HG03064 (cell line): ENCODE measurements at regions not wholly inside any gene's neighbourhood (a gene's known extent, or its start where the extent isn't known, plus 50 kb on each side); places are given as distances from the start of the nearest gene placed in this dataset.

Source experiments
- ATAC-seq: cut with Tn5 transposase; IDR thresholded peaks from one replicate; pipeline ENCODE4 v1.9.1; 2021; ENCODE audit warnings: low read depth; ENCODE audit not compliant: unreplicated experiment

DNA sequence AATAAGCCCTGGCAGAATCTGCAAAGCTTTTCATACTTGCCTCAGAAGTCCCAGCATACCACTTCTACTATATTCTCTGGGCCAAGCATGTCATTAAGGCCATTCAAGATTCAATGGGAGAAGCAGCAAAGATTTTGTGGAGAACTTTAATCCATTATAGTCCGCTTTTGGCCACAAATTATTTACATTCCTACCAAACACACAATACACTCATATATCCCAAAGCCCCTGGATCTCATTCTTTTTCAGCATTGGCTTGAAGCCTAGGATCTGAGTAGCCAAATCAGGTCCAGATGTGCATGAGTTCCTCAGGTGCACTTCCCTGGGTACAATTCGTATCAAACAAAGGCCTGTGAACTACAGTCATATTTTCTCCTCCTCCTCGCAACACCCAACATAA is 203.4 kb downstream of the NDFIP2 start:
- ATAC-seq: no peak

- no peak for ATAC-seq
Observed at GRCh38 chr13:79682164-79682563, 201.2 kb downstream of the NDFIP2 start.

GRCh38 chr13:79681069-79681468 is 200.1 kb downstream of the NDFIP2 start:
- ATAC-seq: no peak

DNA sequence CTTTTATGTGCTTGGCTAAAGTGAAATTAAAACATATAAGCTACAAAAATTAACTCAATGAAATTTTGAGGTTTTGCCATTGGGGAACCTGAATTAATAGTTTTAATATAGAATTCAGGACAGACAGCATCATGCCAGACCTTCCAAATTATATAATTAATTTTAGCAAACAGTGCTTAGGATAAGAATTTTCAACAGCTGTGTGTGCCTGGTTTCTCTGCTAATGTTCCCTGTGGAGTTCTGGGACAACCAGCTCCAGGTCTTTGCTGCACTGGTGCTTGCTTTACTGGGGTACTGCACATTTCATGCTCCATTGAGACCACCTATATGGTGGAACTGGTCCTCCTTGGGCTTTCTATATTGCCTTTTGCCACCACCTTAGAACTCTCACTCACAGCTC is 199.5 kb downstream of the NDFIP2 start:
- ATAC-seq: no peak

- peak; percentile 65 for ATAC-seq
Observed at GRCh38 chr13:79679334-79679733, 198.4 kb downstream of the NDFIP2 start.

DNA sequence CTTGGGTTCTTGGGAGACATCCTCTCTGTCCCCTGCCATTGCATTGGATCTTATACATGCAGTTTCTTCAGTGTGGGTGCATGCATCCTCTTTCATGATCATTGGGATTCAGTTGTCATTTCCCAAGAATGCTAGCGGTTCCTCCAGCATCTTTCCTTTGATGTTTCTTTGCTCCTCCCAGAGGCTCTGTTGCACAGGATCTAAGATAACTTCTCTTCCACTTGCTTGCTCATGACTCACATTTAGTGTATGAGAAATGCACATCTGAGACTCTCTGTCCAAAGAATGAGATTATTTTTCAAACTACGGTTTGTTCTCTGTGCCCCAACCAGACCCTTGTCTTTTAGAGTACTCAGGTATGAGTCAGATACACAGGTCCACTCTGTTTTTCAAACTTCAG is 197.1 kb downstream of the NDFIP2 start:
- ATAC-seq: no peak

DNA sequence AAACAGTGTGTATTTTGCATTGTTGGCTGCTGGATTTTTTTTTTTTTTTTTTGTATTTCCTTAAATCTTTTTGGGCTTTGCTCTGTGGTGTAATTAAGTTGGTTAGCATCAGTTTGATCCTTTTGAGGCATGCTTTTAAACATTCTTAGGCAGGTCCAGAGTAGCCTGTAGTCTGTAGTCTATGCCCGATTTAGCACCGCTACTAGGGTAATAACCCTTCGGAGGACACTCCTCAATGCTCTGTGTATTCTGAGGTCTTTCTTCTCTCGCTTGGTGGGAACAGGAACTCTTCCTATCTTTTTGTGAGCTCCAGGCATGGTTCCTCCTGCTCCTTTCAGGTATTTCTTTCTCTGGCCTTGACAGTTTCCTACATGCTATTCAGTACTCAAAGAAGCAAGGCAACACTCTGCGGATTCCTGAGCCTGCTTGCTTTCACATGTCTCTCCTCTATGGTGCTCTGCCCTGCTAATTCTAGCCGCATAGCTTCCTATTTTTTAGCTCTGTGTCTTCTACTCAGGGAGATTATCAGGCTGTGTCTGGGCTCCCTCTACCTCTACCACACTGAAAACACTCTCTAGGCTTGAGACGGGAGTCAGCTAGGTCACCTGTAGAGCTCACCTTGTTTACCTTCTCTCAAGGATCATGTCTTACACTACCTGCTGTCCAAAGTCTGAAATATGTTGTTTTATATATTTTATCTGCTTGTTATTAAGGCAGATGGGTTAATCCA is 195.1 kb downstream of the NDFIP2 start:
- ATAC-seq: no peak

DNA sequence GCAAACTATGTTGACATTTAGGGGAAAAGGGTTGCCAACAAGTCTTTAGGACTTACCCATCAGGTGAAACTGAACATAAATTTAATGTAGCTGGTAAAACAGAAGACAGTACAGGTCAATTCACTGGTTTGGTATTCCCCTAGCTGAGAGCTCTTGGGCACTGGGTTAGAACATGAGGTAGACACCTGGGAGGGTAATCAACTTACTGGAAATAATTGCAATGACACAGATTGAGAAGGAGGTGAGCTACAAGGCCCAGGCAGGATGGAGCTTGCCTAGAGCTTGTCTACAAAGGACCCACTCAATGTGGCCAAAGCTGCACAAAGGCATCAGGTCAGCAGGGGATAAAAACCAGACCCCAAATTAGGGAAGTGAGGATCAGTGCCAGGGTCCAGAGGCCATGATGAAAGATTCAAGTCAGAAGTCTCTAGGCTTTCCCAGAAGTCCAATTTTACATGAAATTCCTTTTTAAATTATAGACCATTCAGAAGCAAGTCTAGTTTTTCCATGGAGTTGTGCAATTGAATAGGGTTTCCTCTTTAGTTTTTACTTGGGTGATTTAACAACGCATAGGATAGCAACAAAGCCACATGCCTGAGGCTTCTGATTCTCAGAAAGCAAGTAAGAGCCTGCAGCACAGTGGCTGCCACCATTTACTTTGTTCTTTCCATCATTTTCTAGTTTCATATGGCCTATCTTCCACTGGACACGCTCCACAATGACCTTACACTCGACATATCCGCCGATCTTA is 194.0 kb downstream of the NDFIP2 start:
- no peak for ATAC-seq

- ATAC-seq: no peak
Observed at GRCh38 chr13:79673993-79674377, 193.0 kb downstream of the NDFIP2 start.

- ATAC-seq: no peak
Observed at GRCh38 chr13:79673310-79673992, 192.5 kb downstream of the NDFIP2 start.

DNA sequence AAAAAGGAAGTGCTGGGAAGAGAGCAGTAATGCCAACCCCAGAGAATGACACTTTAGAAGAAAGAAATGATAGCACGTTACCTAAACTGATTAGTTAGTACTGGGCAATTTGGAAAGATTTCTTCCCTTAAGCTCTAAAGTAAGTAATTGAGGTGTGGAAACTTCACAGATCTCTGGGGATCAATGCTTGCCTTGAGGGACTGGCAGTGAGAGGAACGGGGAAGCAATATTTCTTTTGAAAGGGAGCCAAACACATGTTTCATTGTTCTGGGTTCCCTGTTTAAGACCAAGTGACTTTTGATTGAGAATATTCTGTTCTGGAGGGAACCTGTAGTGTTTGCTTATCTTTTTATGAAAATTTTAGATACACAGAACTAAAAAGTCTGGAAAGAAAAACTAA is 190.5 kb downstream of the NDFIP2 start:
- ATAC-seq: no peak

- ATAC-seq: no peak
Observed at GRCh38 chr13:79668201-79668752, 187.3 kb downstream of the NDFIP2 start.

- no peak for ATAC-seq
Observed at GRCh38 chr13:79667771-79668170, 186.8 kb downstream of the NDFIP2 start.

DNA sequence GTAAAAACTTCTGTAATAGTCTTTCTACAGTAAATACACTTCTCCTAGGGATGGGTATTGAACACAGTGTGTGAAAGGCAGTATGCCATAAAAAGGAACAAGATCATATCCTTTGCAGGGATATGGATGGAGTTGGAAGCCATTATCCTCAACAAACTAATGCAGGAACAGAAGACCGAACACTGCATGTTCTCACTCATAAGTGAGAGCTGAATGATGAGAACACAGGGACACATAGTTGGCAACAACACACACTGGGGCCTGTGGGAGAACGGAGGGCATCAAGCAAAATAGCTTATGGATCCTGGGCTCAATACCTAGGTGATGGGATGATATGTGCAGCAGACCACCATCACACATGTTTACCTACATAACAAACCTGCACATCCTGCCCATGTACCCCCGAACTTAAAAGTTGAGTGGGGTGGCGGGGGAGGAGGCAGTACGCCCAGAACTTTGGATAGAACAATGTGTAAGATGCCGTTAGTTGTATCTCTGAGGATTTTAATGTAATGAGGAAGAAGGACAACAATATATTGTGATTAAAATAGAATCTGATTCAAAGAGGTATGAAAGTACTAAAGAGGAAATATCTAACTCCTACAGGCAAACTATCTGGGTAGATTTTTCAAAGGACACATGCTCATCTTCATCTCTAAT is 183.2 kb downstream of the NDFIP2 start:
- ATAC-seq: no peak

DNA sequence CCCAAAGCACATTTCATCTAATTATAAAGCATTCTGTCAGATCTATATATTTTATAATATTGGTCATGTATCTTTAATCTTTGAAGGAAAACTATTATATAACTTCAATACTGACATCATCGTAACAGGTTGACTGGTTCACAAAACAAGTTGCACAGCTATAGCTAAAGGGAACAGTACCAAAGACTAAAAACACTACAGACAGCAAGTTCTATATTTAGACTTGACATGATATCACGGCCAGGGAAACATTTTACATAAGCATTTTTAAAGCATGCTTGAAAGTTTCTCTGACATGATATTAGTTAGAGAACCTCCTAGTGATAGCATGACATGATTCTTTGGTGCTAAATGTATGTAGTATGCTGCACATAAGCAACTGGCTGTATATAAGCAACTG is 182.5 kb downstream of the NDFIP2 start:
- no peak for ATAC-seq

- ATAC-seq: no peak
Observed at GRCh38 chr13:79662882-79663281, 181.9 kb downstream of the NDFIP2 start.

DNA sequence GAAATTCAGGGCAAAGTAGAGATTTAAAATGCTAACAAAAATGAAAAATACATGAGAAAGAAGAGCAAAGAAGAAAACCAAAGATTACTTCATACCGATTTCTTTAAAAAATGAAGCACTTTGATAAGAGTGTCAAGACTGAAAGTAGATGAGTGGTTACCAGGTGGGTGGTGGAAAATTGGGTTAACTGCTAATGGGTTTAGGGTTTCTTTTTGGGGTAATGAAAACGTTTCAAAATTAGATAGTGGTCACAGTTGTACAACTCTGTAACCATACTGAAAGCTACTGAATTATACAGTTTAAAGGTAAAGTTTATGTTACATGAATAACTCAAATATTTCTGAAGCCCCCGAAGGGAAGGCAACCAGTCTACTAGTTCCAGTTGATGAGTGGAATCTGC is 179.4 kb downstream of the NDFIP2 start:
- ATAC-seq: no peak

DNA sequence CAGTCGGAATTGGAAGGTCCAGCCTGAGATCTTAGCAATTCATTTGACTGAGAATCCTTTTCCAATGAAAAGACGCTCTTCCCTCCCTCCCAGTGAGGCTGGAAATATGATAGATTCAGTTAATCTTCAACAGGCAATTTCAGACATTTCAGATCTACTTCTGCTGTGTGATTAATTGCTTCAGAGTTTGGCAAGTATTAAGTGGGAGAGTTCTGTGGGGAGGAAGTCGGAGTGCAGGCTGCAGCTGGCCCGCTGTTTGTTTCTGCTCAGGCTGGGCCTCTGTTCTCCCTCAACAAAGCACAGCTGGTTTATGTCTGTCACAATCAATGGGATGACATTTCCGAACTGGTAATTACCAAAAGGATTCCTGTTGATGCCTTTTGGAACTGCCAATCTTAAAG is 178.2 kb downstream of the NDFIP2 start:
- ATAC-seq: no peak

- ATAC-seq: no peak
Observed at GRCh38 chr13:79658333-79658975, 177.5 kb downstream of the NDFIP2 start.

- no peak for ATAC-seq
Observed at GRCh38 chr13:79655509-79655908, 174.6 kb downstream of the NDFIP2 start.
